ENCODE measurements at regions not wholly inside any gene's neighbourhood (a gene's known extent, or its start where the extent isn't known, plus 50 kb on each side); places are given as distances from the start of the nearest gene placed in this dataset.

GRCh38 chr5:68780299-68780955 is 313.4 kb upstream of the SLC30A5 start:
- ATAC-seq (ENCODE audit: low read depth) (no peak), DNase-seq (ENCODE audit: low spot score) (no peak)
- Histone ChIP-seq H3K4me3 (ENCODE audit: severe bottlenecking) (no peak overlapping the region), H3K27ac (ENCODE audit: poor library complexity, severe bottlenecking) (no peak overlapping the region), H3K9me3 (ENCODE audit: severe bottlenecking) (no peaks in the 10 kb centered on the region), H3K4me1 (ENCODE audit: insufficient read depth, poor library complexity, severe bottlenecking) (no peaks in the 10 kb centered on the region), H3K36me3 (ENCODE audit: low read depth) (no peaks in the 10 kb centered on the region), H3K27me3 (ENCODE audit: insufficient read depth, poor library complexity, severe bottlenecking) (peaks cover 13% of the 10 kb centered on the region)
- no peak for TF ChIP-seq CTCF (IDR thresholded peaks at IDR 0.05; ENCODE audit: poor library complexity, severe bottlenecking)

GRCh38 chr5:68793074-68793473 is 300.7 kb upstream of the SLC30A5 start:
- no peaks in the 10 kb centered on the region for H3K4me1 ChIP-seq (ENCODE audit: insufficient read depth, poor library complexity, severe bottlenecking)
- TF ChIP-seq CTCF (IDR thresholded peaks at IDR 0.05; ENCODE audit: poor library complexity, severe bottlenecking) = no peak
- no peak for ATAC-seq (ENCODE audit: low read depth)
- DNase-seq (ENCODE audit: low spot score) = no peak
- H3K4me3 ChIP-seq (ENCODE audit: severe bottlenecking) = no peak overlapping the region
- no peak overlapping the region for H3K27ac ChIP-seq (ENCODE audit: poor library complexity, severe bottlenecking)
- H3K9me3 ChIP-seq (ENCODE audit: severe bottlenecking) = no peaks in the 10 kb centered on the region
- peaks cover 3% of the 10 kb centered on the region for H3K27me3 ChIP-seq (ENCODE audit: insufficient read depth, poor library complexity, severe bottlenecking)
- H3K36me3 ChIP-seq (ENCODE audit: low read depth) = no peaks in the 10 kb centered on the region

GRCh38 chr5:68793993-68794392 is 299.8 kb upstream of the SLC30A5 start:
- no peak for DNase-seq (ENCODE audit: low spot score)
- no peak for ATAC-seq (ENCODE audit: low read depth)
- H3K9me3 ChIP-seq (ENCODE audit: severe bottlenecking) = no peaks in the 10 kb centered on the region
- no peaks in the 10 kb centered on the region for H3K36me3 ChIP-seq (ENCODE audit: low read depth)
- TF ChIP-seq CTCF (IDR thresholded peaks at IDR 0.05; ENCODE audit: poor library complexity, severe bottlenecking) = no peak
- no peak overlapping the region for H3K4me3 ChIP-seq (ENCODE audit: severe bottlenecking)
- peaks cover 3% of the 10 kb centered on the region for H3K27me3 ChIP-seq (ENCODE audit: insufficient read depth, poor library complexity, severe bottlenecking)
- no peak overlapping the region for H3K27ac ChIP-seq (ENCODE audit: poor library complexity, severe bottlenecking)
- no peaks in the 10 kb centered on the region for H3K4me1 ChIP-seq (ENCODE audit: insufficient read depth, poor library complexity, severe bottlenecking)

GRCh38 chr5:68795190-68795589 is 298.6 kb upstream of the SLC30A5 start:
- H3K4me3 ChIP-seq (ENCODE audit: severe bottlenecking) = no peak overlapping the region
- no peak overlapping the region for H3K27ac ChIP-seq (ENCODE audit: poor library complexity, severe bottlenecking)
- no peaks in the 10 kb centered on the region for H3K4me1 ChIP-seq (ENCODE audit: insufficient read depth, poor library complexity, severe bottlenecking)
- peaks cover 3% of the 10 kb centered on the region for H3K27me3 ChIP-seq (ENCODE audit: insufficient read depth, poor library complexity, severe bottlenecking)
- DNase-seq (ENCODE audit: low spot score) (no peak), ATAC-seq (ENCODE audit: low read depth) (no peak)
- H3K9me3 ChIP-seq (ENCODE audit: severe bottlenecking) = no peaks in the 10 kb centered on the region
- H3K36me3 ChIP-seq (ENCODE audit: low read depth) = no peaks in the 10 kb centered on the region
- TF ChIP-seq CTCF (IDR thresholded peaks at IDR 0.05; ENCODE audit: poor library complexity, severe bottlenecking) = no peak
